ENCODE measurements at regions not wholly inside any gene's neighbourhood (a gene's known extent, or its start where the extent isn't known, plus 50 kb on each side); places are given as distances from the start of the nearest gene placed in this dataset.

- no peak overlapping the region for H2AFZ ChIP-seq (ENCODE audit: low read depth, low read length)
- FAIRE-seq (no peak), DNase-seq (ENCODE audit: low read depth) (no peak)
- H3K27ac Mint-ChIP-seq (ENCODE audit: unreplicated experiment), result no peak overlapping the region
- H3K36me3 Mint-ChIP-seq (ENCODE audit: low read depth, unreplicated experiment), result no peaks in the 10 kb centered on the region
- H3K27me3 ChIP-seq (ENCODE audit: insufficient read depth, low read length), result peaks cover 5% of the 10 kb centered on the region
- peaks cover 5% of the 10 kb centered on the region for H3K9me3 Mint-ChIP-seq (ENCODE audit: unreplicated experiment)
- no peaks in the 10 kb centered on the region for H3K79me2 ChIP-seq (ENCODE audit: insufficient read depth, low read length)
- no peak overlapping the region for H3K4me2 ChIP-seq (ENCODE audit: low read length)
- H4K20me1 ChIP-seq (ENCODE audit: insufficient read depth, low read length), result no peaks in the 10 kb centered on the region
- H3K36me3 ChIP-seq (ENCODE audit: insufficient read depth, low read length), result no peaks in the 10 kb centered on the region
- no peak overlapping the region for H3K4me3 Mint-ChIP-seq (ENCODE audit: unreplicated experiment)
- H3K27ac ChIP-seq (ENCODE audit: low read depth, low read length), result no peak overlapping the region
- H3K4me1 Mint-ChIP-seq (ENCODE audit: low read depth, unreplicated experiment), result peaks cover 2% of the 10 kb centered on the region
- H3K4me3 ChIP-seq (ENCODE audit: insufficient read depth, low read depth, low read length), result no peak overlapping the region
- TF ChIP-seq CTCF (IDR thresholded peaks at IDR 0.05; ENCODE audit: insufficient read depth, low read depth, low read length) (no peak), EZH2 (IDR thresholded peaks at IDR 0.05; ENCODE audit: insufficient read depth, low read length) (no peak)
- no peak overlapping the region for H3K9ac ChIP-seq (ENCODE audit: low read length)
- no peaks in the 10 kb centered on the region for H3K4me1 ChIP-seq (ENCODE audit: insufficient read depth, low read length)
- H3K9me3 ChIP-seq (ENCODE audit: insufficient read depth, low read depth, low read length), result no peaks in the 10 kb centered on the region
- H3K27me3 Mint-ChIP-seq (ENCODE audit: low read depth, unreplicated experiment), result peaks cover 37% of the 10 kb centered on the region
Measured at GRCh38 chr6:40879169-40879568, 159.9 kb downstream of the UNC5CL start.

- no peak for FAIRE-seq
Measured at GRCh38 chr6:40877362-40877761, 161.7 kb downstream of the UNC5CL start.

More at GRCh38 chr6:40877362-40877761, 161.7 kb downstream of the UNC5CL start:
- Histone ChIP-seq H3K27ac (ENCODE audit: low read depth, low read length) (no peak overlapping the region), H3K9me3 (ENCODE audit: insufficient read depth, low read depth, low read length) (no peaks in the 10 kb centered on the region), H3K36me3 (ENCODE audit: insufficient read depth, low read length) (no peaks in the 10 kb centered on the region), H3K4me1 (ENCODE audit: insufficient read depth, low read length) (no peaks in the 10 kb centered on the region), H3K4me2 (ENCODE audit: low read length) (no peak overlapping the region), H3K9ac (ENCODE audit: low read length) (no peak overlapping the region), H3K4me3 (ENCODE audit: insufficient read depth, low read depth, low read length) (no peak overlapping the region), H3K79me2 (ENCODE audit: insufficient read depth, low read length) (no peaks in the 10 kb centered on the region), H2AFZ (ENCODE audit: low read depth, low read length) (no peak overlapping the region), H4K20me1 (ENCODE audit: insufficient read depth, low read length) (no peaks in the 10 kb centered on the region), H3K27me3 (ENCODE audit: insufficient read depth, low read length) (peaks cover 5% of the 10 kb centered on the region)
- no peak for DNase-seq (ENCODE audit: low read depth)
- H3K9me3 Mint-ChIP-seq (ENCODE audit: unreplicated experiment), result peaks cover 4% of the 10 kb centered on the region
- no peak overlapping the region for H3K27ac Mint-ChIP-seq (ENCODE audit: unreplicated experiment)
- TF ChIP-seq CTCF (IDR thresholded peaks at IDR 0.05; ENCODE audit: insufficient read depth, low read depth, low read length) (no peak), EZH2 (IDR thresholded peaks at IDR 0.05; ENCODE audit: insufficient read depth, low read length) (no peak)
- H3K27me3 Mint-ChIP-seq (ENCODE audit: low read depth, unreplicated experiment), result peaks cover 41% of the 10 kb centered on the region
- no peak overlapping the region for H3K4me3 Mint-ChIP-seq (ENCODE audit: unreplicated experiment)
- peaks cover 2% of the 10 kb centered on the region for H3K4me1 Mint-ChIP-seq (ENCODE audit: low read depth, unreplicated experiment)
- no peaks in the 10 kb centered on the region for H3K36me3 Mint-ChIP-seq (ENCODE audit: low read depth, unreplicated experiment)

Data from astrocyte (in vitro differentiated cells and primary cell).